H1 (cell line): ENCODE measurements at regions not wholly inside any gene's neighbourhood (a gene's known extent, or its start where the extent isn't known, plus 50 kb on each side); places are given as distances from the start of the nearest gene placed in this dataset.

Experiments
- CTCF ChIP-seq, 3 experiments: IDR thresholded peaks; 1 replicate in 2 of 3; 2 replicates in 1 of 3; pipeline versions ENCODE4 v1.5.1 to v1.6.1; 2011; ENCODE audit warnings: low read length in 3 of 3, mild to moderate bottlenecking in 3 of 3, inconsistent platforms in 2 of 3, low read depth in 1 of 3, moderate library complexity in 1 of 3; ENCODE audit not compliant: insufficient read depth in 1 of 3; ENCODE audit errors: control extremely low read depth in 1 of 3
- GABPA ChIP-seq: IDR thresholded peaks from 2 replicates; pipeline ENCODE4 v1.6.1; 2011; ENCODE audit warnings: mild to moderate bottlenecking, low read length, moderate library complexity, borderline replicate concordance; ENCODE audit not compliant: insufficient read depth
- RNF2 ChIP-seq: fragments of 200-900, 300-1000 bp; sonication (generic); IDR thresholded peaks from 2 replicates; pipeline ENCODE4 v1.7.1; 2016; ENCODE audit warnings: borderline replicate concordance, low read depth, mild to moderate bottlenecking, antibody characterized with exemption, low read length; ENCODE audit not compliant: poor library complexity, severe bottlenecking; ENCODE audit errors: missing control alignments
- TBP ChIP-seq: IDR thresholded peaks from 2 replicates; pipeline ENCODE4 v1.6.1; 2011; ENCODE audit warnings: low read depth, low read length, improper control_type of control experiment

DNA sequence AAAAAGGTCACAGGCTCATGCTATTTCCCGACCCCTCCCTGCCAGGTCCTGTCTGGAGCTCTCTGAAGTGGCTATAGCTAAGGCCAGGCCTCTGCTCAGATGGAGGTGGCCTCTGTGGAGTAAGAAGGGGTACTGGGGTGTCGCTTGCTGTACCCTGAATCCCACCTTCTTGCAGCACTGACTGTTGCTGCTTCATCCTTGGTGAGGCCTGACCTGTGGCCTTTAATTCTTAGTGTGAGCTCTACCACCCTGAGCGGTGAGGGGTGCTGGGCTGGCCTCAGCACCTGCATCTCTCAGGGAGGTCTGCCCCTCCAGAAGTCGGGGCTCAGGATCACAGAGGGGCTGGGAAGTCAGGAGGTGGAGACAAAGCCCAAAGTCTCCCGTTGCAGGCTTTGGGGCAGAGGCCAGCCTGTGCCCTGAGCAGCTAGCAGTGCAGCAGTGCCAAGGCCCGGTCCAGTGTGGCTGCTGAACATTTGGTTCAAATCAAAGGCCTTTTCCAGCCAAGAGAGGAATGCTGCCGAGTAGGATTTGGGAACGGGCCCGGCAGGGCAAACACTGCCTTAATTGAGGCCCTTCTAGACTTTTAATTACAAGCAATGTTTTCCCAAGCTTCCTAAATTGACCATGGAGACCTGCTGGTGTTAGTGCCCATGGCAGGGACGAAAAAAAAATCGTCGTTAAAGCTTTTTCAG is 133.5 kb upstream of the HAAO start (continued):
- TF ChIP-seq RNF2 (no peak), CTCF (IDR thresholded peaks at IDR 0.05; ENCODE audit: control extremely low read depth in 1 of 3, insufficient read depth in 1 of 3, low read depth in 1 of 3, low read length in 3 of 3) (no peak), GABPA (no peak), TBP (no peak)
